GM13977 (cell line): ENCODE measurements at regions not wholly inside any gene's neighbourhood (a gene's known extent, or its start where the extent isn't known, plus 50 kb on each side); places are given as distances from the start of the nearest gene placed in this dataset.

Experiments
- DNase-seq: peaks from one replicate; pipeline ENCODE4 v3.0.0; 2012; ENCODE audit warnings: low spot score
- in situ Hi-C: fragments of 300-500 bp; cut with MboI; formaldehyde crosslinking; loops from one replicate; pipeline ENCODE4 v1.12.0; 2022; ENCODE audit warnings: low sequenced_read_pairs, low pct_unique_long_range_greater_than_20kb, mixed read lengths, inconsistent platforms; ENCODE audit not compliant: unreplicated experiment
- TF ChIP-seq, protein P1 (sequence below): IDR thresholded peaks from 2 replicates; pipeline ENCODE4 v1.5.1; 2012; ENCODE audit warnings: mild to moderate bottlenecking, control low read depth; ENCODE audit not compliant: insufficient read depth; ENCODE audit errors: extremely low read depth, missing control alignments

DNA sequence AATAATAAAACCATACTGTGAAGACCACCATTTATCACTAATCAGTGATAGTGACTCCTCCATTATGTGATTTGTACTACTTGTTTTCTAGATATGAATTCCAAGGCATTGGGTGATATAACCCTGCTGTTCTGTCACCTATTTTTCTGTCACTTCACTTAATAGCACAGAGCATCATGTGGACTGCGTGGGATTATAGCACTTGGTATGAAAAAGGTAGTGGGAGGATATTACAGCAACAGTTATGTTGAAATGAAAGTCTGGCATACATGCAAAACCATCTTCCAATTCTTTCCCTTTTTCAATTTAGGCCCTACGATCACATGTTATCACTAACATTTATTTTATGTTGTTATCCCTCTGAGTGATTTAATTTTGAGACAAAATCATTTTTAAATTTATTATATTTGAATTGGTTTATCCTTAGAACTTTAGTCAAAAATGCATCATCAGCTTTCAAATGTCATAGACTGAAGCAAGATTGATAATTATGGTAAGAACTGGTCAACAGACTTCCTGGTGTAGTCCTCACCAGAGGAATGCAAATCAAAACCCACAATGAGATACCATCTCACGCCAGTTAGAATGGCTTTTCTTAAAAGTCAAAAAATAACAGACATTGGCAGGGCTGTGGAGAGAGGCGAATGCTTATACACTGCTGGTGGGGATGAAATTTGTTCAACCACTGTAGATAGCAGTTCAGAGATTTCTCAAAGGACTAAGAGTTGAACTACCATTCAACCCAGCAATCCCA, 242.6 kb downstream of the IKZF2 start:
- DNase-seq, result no peak

DNA sequence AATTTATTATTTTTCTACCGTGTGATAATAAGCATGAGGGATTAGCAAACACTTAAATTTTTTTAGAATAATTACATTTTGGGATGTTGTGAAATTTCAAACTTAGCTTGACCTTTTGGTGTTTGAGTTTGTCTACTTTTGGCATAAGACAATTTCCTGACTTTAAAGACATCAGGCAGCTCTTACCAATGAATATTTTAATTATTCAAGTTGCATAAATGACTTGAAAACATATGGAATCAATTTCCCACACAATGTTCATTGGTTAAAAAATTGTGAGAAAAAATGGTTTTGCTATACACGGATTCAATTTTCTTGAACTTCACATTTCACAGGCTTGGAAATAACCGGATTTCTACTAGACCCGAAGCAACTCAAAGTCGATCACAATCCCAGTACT, 243.4 kb downstream of the IKZF2 start:
- in situ Hi-C loops, result no loop called here
- TF ChIP-seq, protein P1, sequence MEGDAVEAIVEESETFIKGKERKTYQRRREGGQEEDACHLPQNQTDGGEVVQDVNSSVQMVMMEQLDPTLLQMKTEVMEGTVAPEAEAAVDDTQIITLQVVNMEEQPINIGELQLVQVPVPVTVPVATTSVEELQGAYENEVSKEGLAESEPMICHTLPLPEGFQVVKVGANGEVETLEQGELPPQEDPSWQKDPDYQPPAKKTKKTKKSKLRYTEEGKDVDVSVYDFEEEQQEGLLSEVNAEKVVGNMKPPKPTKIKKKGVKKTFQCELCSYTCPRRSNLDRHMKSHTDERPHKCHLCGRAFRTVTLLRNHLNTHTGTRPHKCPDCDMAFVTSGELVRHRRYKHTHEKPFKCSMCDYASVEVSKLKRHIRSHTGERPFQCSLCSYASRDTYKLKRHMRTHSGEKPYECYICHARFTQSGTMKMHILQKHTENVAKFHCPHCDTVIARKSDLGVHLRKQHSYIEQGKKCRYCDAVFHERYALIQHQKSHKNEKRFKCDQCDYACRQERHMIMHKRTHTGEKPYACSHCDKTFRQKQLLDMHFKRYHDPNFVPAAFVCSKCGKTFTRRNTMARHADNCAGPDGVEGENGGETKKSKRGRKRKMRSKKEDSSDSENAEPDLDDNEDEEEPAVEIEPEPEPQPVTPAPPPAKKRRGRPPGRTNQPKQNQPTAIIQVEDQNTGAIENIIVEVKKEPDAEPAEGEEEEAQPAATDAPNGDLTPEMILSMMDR, result no peak
- no peak for DNase-seq

More for the DNA sequence above, 242.6 kb downstream of the IKZF2 start:
- in situ Hi-C loops, result no loop called here
- TF ChIP-seq, protein P1, result no peak

DNA sequence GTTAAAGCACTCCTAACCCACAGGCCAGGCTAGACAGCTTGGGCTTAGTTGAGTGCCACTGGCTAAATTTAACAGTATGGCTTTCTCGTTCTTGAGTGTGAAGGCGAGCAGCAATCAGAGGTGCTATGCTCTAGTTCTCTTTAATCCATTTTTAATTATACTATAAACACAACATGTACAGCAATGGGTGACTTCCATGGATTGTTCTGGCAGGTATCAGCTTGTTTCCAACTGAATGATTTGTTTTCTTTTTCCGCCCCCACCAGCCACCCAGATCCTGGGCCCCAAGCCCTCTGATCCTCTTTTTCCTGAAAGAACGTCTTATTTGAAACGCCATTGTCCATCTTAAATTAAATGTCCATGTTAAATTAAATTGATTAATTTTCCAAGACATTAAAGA, 244.8 kb downstream of the IKZF2 start:
- TF ChIP-seq, protein P1, result no peak
- in situ Hi-C loops, result no loop called here
- DNase-seq, result no peak

DNA sequence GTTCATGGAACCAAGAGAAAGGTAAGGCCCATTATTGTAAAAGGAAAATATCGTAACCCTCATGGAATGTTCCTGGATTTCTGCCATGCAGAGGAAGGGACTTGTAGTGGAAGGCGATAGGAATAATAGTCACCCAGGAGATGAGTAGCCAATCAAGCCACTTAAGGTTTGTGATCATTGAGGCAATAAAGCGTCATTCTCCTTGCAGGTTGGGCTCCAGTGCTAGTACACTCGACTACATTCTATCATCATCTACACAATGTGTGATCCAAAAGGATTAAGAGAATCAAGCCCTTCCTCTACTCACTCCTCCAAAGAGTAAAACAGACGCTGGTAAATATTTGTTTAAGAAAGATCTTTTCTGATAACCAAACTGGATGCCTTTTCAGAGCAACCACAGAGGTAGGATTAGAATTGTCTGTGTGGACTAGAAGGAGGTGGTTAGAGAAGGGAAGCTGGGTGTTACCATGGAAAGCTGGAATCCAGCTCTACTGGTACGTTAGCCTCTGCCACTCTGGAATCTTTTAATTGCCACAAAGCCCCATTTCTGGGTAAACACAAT, 245.7 kb downstream of the IKZF2 start:
- DNase-seq, result no peak
- TF ChIP-seq, protein P1, result no peak
- in situ Hi-C loops, result no loop called here

DNA sequence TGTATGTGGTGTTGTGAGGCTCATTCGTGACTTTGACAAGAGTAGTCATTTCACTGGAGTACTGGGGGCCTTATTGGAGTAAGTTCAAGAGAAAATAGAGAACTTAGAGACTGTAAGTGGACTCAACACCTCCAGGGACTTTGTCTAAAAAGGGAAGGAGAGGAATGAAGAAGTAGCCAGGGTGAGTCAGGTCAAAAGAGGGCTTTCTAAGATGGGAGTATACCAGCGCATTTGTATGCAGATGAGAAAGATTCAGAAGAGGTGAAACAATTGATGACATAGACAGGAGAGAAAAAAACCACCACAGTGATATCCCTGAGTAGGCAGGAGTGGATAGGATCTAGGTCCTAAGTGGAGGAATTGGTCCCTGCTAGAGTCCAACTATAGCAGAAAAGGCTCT, 246.8 kb downstream of the IKZF2 start:
- in situ Hi-C loops, result no loop called here
- TF ChIP-seq, protein P1, result no peak
- no peak for DNase-seq

DNA sequence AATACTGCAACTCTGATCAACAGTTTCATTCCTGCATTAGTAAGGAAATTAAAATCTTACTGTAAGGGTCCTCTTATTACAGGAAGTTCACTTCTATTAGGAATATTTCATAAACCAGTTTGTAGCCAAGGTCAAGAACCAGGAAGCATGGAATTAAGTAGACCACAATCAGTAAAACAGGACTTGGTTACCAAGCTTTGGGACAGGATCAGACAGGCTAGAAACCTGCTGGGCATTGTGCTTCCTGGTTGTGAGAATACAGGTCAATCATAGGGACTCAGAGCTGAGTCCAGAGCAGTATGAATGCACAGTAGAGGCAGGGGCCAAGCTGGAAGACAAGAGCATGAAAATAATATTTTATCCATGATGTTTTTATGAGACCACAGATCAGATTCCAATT, 248.0 kb downstream of the IKZF2 start:
- TF ChIP-seq, protein P1, result no peak
- DNase-seq, result no peak
- in situ Hi-C loops, result no loop called here
